Mucosa of descending colon (tissue), 3 donors: ENCODE measurements at regions not wholly inside any gene's neighbourhood (a gene's known extent, or its start where the extent isn't known, plus 50 kb on each side); places are given as distances from the start of the nearest gene placed in this dataset.

Experiments
- ATAC-seq: fragments of 200-7000 bp; cut with Tn5 transposase; one replicate; pipeline ENCODE4 v1.9.1; 2020; ENCODE audit warnings: mild to moderate bottlenecking, moderate library complexity
- DNase-seq, 3 donors: peaks; one replicate each; pipeline ENCODE4 v3.0.0-alpha.2; 2020
- H3K36me3 ChIP-seq: fragments of 200-600 bp; one replicate; pipeline ENCODE4 v1.8.0; 2021; ENCODE audit warnings: low read depth, mild to moderate bottlenecking
- H3K4me1 ChIP-seq: fragments of 200-600 bp; one replicate; pipeline ENCODE4 v1.8.0; 2021; ENCODE audit warnings: low read depth, mild to moderate bottlenecking
- H3K4me3 ChIP-seq: fragments of 200-600 bp; one replicate; pipeline ENCODE4 v1.8.0; 2021; ENCODE audit warnings: mild to moderate bottlenecking
- H3K9me3 ChIP-seq: fragments of 200-600 bp; one replicate; pipeline ENCODE4 v1.8.0; 2021; ENCODE audit warnings: mild to moderate bottlenecking
- CTCF ChIP-seq: fragments of 200-600 bp; IDR thresholded peaks from one replicate; pipeline ENCODE4 v1.8.0; 2022; ENCODE audit warnings: antibody characterized with exemption, mild to moderate bottlenecking
- intact Hi-C, 2 donors: fragments of 100-400 bp; cut with DNase I in 1 of 2; cut with micrococcal nuclease in 1 of 2; formaldehyde crosslinking; loops; one replicate each; pipeline versions ENCODE4 v1.11.0 to v1.11.1; 2022; cut with DNase I, micrococcal nuclease
- donor health status: DM: no; HTN: no; CAD: no; lungs with moderate emphysema.
- donor health status: DM: no; HTN: no; CAD: no.
- donor health status: DM: no; HTN: yes; CAD: no.

GRCh38 chr10:93190372-93190771 is 116.7 kb downstream of the CYP26A1 start:
- no peaks in the 10 kb centered on the region for H3K36me3 ChIP-seq
- H3K4me1 ChIP-seq: peaks cover 4% of the 10 kb centered on the region
- no peak for TF ChIP-seq CTCF
- ATAC-seq (no peak), DNase-seq (no peak)
- no peak overlapping the region for H3K4me3 ChIP-seq
- intact Hi-C loops: no loop called here
- H3K9me3 ChIP-seq: no peaks in the 10 kb centered on the region

- intact Hi-C loops: no loop called here
- Histone ChIP-seq H3K36me3 (no peaks in the 10 kb centered on the region), H3K4me3 (no peak overlapping the region), H3K9me3 (no peaks in the 10 kb centered on the region), H3K4me1 (peaks cover 9% of the 10 kb centered on the region)
- ATAC-seq (no peak), DNase-seq (no peak)
- TF ChIP-seq CTCF: no peak
Measured at GRCh38 chr10:93193906-93194305, 120.2 kb downstream of the CYP26A1 start.

GRCh38 chr10:93198401-93199131 is 124.9 kb downstream of the CYP26A1 start:
- DNase-seq: peak in 1 of 3 donors; percentile 34
- intact Hi-C loops: no loop called here
- Histone ChIP-seq H3K4me1 (peaks cover 7% of the 10 kb centered on the region), H3K9me3 (no peaks in the 10 kb centered on the region), H3K36me3 (no peaks in the 10 kb centered on the region), H3K4me3 (no peak overlapping the region)
- peak; percentile 40 for ATAC-seq
- TF ChIP-seq CTCF: no peak

- peak in 2 of 3 donors; percentile 76 to 87 for DNase-seq
- H3K4me1 ChIP-seq: peaks cover 7% of the 10 kb centered on the region
- intact Hi-C loops: no loop called here
- no peak overlapping the region for H3K4me3 ChIP-seq
- H3K36me3 ChIP-seq: no peaks in the 10 kb centered on the region
- H3K9me3 ChIP-seq: no peaks in the 10 kb centered on the region
- peak; percentile 92 for ATAC-seq
- no peak for TF ChIP-seq CTCF
Measured at GRCh38 chr10:93199191-93199751, 125.6 kb downstream of the CYP26A1 start.

- intact Hi-C loops: no loop called here
- Histone ChIP-seq H3K36me3 (no peaks in the 10 kb centered on the region), H3K4me1 (no peaks in the 10 kb centered on the region), H3K4me3 (no peak overlapping the region), H3K9me3 (no peaks in the 10 kb centered on the region)
- DNase-seq (no peak), ATAC-seq (no peak)
- TF ChIP-seq CTCF: no peak
Measured at GRCh38 chr10:93204494-93205485, 131.1 kb downstream of the CYP26A1 start.
